Cardiac muscle cell (in vitro differentiated cells and primary cell): ENCODE measurements at regions not wholly inside any gene's neighbourhood (a gene's known extent, or its start where the extent isn't known, plus 50 kb on each side); places are given as distances from the start of the nearest gene placed in this dataset.

Source experiments
- DNase-seq, 2 donors: peaks; one replicate each; pipeline versions ENCODE4 v3.0.0 to v3.0.0-alpha.2; 2010 to 2017; ENCODE audit warnings: low read depth in 1 of 2, low spot score in 1 of 2
- H3K27ac ChIP-seq: fragments of 200-600 bp; sonication (generic); 2 replicates; pipeline ENCODE4 v1.5.1; 2016
- H3K27me3 ChIP-seq: fragments of 200-600 bp; sonication (generic); 2 replicates; pipeline ENCODE4 v1.6.0; 2016; ENCODE audit warnings: control low read depth
- H3K36me3 ChIP-seq: fragments of 200-600 bp; sonication (generic); 2 replicates; pipeline ENCODE4 v1.5.1; 2016; ENCODE audit warnings: control low read depth
- H3K4me1 ChIP-seq: fragments of 200-600 bp; sonication (generic); 2 replicates; pipeline ENCODE4 v1.8.1; 2017; ENCODE audit warnings: low read depth, mild to moderate bottlenecking, mixed run types
- H3K4me3 ChIP-seq: fragments of 200-600 bp; sonication (generic); 2 replicates; pipeline ENCODE4 v1.5.1; 2016; ENCODE audit warnings: mild to moderate bottlenecking
- H3K9me3 ChIP-seq: fragments of 200-600 bp; sonication (generic); 2 replicates; pipeline ENCODE4 v1.5.1; 2017; ENCODE audit warnings: low read depth, mild to moderate bottlenecking, control low read depth
- CTCF ChIP-seq: IDR thresholded peaks from 2 replicates; pipeline ENCODE4 v1.5.1; 2012; ENCODE audit warnings: low read depth, mild to moderate bottlenecking, low read length

- no peaks in the 10 kb centered on the region for H3K9me3 ChIP-seq
- no peak for TF ChIP-seq CTCF
- H3K4me1 ChIP-seq, result peaks cover 7% of the 10 kb centered on the region
- no peak overlapping the region for H3K4me3 ChIP-seq
- no peak overlapping the region for H3K27ac ChIP-seq
- H3K36me3 ChIP-seq, result no peaks in the 10 kb centered on the region
- DNase-seq, result no peak
- H3K27me3 ChIP-seq, result no peaks in the 10 kb centered on the region
Measured at GRCh38 chr7:115747174-115747573, 283.4 kb downstream of the TFEC start.

- no peak for TF ChIP-seq CTCF
- no peak overlapping the region for H3K4me3 ChIP-seq
Measured at GRCh38 chr7:115740043-115740442, 290.5 kb downstream of the TFEC start.

GRCh38 chr7:115734641-115735040 is 295.9 kb downstream of the TFEC start:
- Histone ChIP-seq H3K27me3 (no peaks in the 10 kb centered on the region), H3K4me3 (no peak overlapping the region), H3K27ac (no peak overlapping the region), H3K4me1 (peaks cover 4% of the 10 kb centered on the region), H3K9me3 (no peaks in the 10 kb centered on the region), H3K36me3 (no peaks in the 10 kb centered on the region)
- no peak for TF ChIP-seq CTCF
- no peak for DNase-seq

More at GRCh38 chr7:115740043-115740442, 290.5 kb downstream of the TFEC start:
- no peaks in the 10 kb centered on the region for H3K27me3 ChIP-seq
- H3K4me1 ChIP-seq, result no peaks in the 10 kb centered on the region
- no peak overlapping the region for H3K27ac ChIP-seq
- no peak for DNase-seq
- H3K9me3 ChIP-seq, result no peaks in the 10 kb centered on the region
- no peaks in the 10 kb centered on the region for H3K36me3 ChIP-seq

GRCh38 chr7:115731796-115732471 is 298.6 kb downstream of the TFEC start:
- Histone ChIP-seq H3K4me3 (no peak overlapping the region), H3K9me3 (no peaks in the 10 kb centered on the region), H3K36me3 (no peaks in the 10 kb centered on the region), H3K27ac (no peak overlapping the region), H3K4me1 (peaks cover 9% of the 10 kb centered on the region), H3K27me3 (no peaks in the 10 kb centered on the region)
- DNase-seq, result no peak
- no peak for TF ChIP-seq CTCF

- TF ChIP-seq CTCF, result no peak
- DNase-seq, result no peak
- no peaks in the 10 kb centered on the region for H3K27me3 ChIP-seq
- H3K4me3 ChIP-seq, result no peak overlapping the region
- no peaks in the 10 kb centered on the region for H3K36me3 ChIP-seq
- H3K27ac ChIP-seq, result no peak overlapping the region
- peaks cover 18% of the 10 kb centered on the region for H3K4me1 ChIP-seq
- H3K9me3 ChIP-seq, result no peaks in the 10 kb centered on the region
Measured at GRCh38 chr7:115728518-115728917, 302.0 kb downstream of the TFEC start.
